SH-SY5Y (cell line): ENCODE measurements at regions not wholly inside any gene's neighbourhood (a gene's known extent, or its start where the extent isn't known, plus 50 kb on each side); places are given as distances from the start of the nearest gene placed in this dataset.

Source experiments
- GATA2 ChIP-seq: IDR thresholded peaks from 2 replicates; pipeline ENCODE4 v1.6.1; 2011; ENCODE audit warnings: mild to moderate bottlenecking, low read depth, low read length
- GATA3 ChIP-seq: IDR thresholded peaks from 2 replicates; pipeline ENCODE4 v1.6.1; 2011; ENCODE audit warnings: low read depth, mild to moderate bottlenecking, low read length, moderate library complexity

DNA sequence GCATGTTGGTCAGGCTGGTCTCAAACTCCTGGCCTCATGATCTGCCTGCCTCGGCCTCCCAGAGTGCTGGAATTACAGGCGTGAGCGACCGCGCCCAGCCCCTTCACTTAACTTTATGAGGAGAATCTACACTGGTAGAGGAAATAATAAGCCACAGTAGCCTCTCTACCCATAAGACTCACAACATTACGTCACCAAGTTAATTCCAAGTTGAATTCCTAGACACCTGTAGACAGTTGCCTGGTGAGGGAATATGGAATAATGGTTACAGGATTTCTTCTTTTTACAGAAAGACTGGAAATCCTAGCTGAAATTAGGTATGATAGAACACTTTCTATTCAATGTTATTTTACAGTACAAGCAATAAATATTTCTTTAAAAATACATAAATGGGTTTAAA is 854.5 kb upstream of the EYS start:
- TF ChIP-seq GATA3 (no peak), GATA2 (no peak)

DNA sequence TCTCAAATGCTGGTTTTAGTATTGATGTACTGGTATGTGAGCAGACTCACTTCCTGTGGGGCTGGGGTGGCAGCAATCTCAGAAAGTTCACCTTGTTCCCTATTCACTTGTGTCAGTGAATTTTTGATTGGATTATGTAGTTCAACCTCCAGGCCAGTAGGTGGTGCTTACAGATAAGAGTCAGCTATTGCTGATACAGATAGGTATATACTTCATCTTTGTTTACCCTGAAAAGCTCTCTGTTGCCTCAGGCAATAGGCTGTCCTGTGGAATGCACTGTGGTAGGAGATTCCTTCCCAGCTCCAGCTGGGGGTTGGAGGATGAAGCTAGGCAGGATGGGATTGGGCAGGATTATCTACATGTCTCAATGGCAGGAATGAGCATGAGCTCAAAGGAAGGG is 851.2 kb upstream of the EYS start:
- TF ChIP-seq GATA3 (no peak), GATA2 (no peak)

DNA sequence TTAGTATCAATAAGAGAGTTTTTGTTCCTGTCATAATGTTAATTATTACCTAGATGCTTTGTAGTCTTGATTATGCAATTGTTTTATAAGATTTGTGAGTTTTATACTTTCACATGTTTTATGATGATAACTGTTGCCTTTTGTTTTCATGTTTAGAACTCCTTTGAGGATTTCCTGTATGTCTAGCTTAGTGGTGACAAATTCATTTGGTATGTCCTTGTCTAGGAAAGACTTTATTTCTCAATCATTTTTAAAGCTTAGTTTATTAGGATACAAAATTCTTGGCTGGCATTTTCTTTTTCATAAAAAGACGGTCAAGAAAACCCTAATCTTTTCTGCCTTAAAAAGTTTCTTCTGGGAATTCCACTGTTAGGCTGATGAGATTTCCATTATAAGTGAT is 849.9 kb upstream of the EYS start:
- no peak for TF ChIP-seq GATA2
- no peak for TF ChIP-seq GATA3

DNA sequence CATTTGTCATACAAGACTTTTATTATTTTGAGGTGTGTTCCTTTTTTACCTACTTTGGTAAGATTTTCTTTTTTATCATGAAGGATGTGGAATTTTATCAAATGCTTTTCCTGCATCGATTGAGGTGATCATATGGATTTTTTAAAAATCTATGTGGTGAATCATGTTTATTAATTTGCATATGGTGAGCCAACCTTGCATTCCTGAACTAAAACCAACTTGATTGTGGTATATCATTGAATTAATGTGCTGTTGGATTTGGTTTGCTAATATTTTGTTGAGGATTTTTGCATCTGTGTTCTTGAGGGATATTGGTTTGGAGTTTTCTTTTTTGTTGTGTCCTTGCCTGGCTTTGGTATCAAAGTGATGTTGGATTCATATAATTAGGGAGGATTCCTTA is 848.1 kb upstream of the EYS start:
- TF ChIP-seq GATA2 = no peak
- no peak for TF ChIP-seq GATA3

- TF ChIP-seq GATA3 = no peak
Observed at GRCh38 chr6:66553441-66553840, 846.4 kb upstream of the EYS start.

GRCh38 chr6:66538551-66539135 is 831.6 kb upstream of the EYS start:
- TF ChIP-seq GATA2 = no peak
- no peak for TF ChIP-seq GATA3

GRCh38 chr6:66533921-66534404 is 826.9 kb upstream of the EYS start:
- TF ChIP-seq GATA2 (no peak), GATA3 (no peak)

DNA sequence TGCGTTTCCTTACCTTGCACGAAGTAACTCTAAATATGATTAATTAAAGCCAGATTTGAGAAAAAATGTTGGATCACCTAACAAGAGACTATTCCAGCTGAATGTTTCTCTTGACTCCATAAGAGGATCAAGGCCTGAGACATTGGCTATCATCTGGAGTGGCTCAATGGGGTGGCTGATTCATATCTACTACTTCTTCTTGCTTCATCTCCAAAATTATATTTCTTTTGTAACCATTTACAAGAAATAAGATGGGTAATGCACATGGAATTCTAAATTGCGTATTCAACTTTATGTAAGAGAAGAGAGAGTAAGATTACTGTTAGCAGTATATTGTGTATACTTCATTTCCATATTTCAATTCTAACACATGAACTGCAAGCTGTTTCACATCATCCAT is 819.0 kb upstream of the EYS start:
- no peak for TF ChIP-seq GATA3
- TF ChIP-seq GATA2 = no peak

DNA sequence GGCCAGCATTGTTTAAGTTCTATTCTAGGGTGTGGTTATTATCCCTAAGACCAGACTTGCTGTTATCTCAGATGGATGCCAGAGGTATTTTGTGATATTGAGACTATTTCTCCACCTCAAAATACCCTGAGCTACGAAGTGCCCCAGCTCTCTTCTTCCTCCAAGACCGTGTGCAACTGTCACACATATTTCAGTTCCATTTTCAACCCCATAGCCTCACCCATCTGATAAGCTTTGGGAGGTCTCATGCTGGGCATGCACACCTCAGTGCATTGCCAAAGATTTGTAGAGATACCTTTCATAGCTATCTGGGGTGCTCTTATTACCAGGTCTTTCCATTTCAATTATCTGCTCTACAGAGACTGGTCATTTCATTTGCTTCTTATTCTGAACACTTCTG is 815.8 kb upstream of the EYS start:
- no peak for TF ChIP-seq GATA2
- no peak for TF ChIP-seq GATA3

DNA sequence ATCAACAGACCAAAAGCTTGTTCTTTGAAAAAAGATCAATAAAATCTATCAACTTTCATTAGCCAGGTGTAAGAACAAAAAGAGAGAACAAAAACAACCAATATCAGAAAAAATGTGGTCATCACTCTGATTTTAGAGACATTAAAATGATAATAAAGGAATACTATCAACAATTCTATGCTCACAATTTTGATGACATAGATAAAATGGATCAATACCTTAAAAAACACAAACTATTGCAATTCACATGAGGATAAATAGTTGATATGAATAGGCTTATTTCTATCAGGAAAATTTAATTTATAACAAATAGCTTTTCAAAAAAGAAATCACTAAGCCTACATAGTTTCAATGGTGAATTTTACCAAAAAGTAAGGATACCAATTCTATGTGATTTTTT is 809.4 kb upstream of the EYS start:
- TF ChIP-seq GATA3 (no peak), GATA2 (no peak)

- TF ChIP-seq GATA3 = no peak
- TF ChIP-seq GATA2 = no peak
Observed at GRCh38 chr6:66508433-66508832, 801.4 kb upstream of the EYS start.

DNA sequence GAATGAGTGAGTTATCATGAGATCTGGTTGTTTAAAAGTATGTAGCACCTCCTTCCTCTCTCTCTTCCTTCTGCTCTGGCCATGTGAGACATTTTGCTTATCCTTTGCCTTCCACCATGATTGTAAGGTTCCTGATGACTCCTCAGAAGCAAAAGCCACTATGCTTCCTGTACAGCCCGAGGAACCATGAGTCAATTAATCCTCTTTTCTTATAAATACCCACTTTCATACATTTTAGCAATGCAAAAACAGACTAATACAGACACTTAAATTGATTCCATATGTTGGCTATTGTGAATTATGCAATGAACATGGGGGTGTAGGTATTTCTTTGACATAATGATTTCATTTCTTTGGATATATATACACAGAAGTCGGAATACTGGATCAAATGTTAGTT is 792.8 kb upstream of the EYS start:
- TF ChIP-seq GATA3 (no peak), GATA2 (no peak)

GRCh38 chr6:66496659-66497058 is 789.6 kb upstream of the EYS start:
- TF ChIP-seq GATA3 (no peak), GATA2 (no peak)

DNA sequence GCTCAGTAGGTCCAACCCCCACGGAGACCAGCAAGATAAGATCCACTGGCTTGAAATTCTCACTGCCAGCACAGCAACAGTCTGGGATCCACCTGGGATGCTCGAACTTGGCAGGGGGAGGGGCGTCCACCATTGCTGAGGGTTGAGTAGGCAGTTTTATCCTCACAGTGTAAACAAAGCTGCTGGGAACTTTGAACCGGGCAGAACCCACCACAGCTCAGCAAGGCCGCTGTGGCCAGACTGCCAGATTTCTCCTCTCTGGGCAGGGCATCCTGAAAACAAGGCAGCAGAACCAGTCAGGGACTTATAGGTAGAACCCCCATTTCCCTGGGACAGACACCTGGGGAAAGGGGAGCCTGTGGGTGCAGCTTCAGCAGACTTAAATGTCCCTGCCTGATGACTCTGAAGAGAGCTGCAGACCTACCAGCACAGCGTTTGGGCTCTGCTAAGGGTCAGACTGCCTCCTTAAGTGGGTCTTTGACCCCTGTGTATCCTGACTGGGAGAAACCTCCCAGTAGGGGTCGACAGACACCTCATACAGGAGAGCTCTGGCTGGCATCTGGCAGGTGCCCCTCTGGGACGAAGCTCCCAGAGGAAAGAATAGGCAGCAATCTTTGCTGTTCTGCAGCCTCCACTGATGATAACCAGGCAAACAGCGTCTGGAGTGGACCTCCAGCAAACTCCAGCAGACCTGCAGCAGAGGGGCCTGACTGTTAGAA is 782.4 kb upstream of the EYS start:
- no peak for TF ChIP-seq GATA3

- TF ChIP-seq GATA2 (no peak), GATA3 (no peak)
Observed at GRCh38 chr6:66481216-66481615, 774.2 kb upstream of the EYS start.

- TF ChIP-seq GATA3 (no peak), GATA2 (no peak)
Observed at GRCh38 chr6:66478705-66479104, 771.7 kb upstream of the EYS start.

DNA sequence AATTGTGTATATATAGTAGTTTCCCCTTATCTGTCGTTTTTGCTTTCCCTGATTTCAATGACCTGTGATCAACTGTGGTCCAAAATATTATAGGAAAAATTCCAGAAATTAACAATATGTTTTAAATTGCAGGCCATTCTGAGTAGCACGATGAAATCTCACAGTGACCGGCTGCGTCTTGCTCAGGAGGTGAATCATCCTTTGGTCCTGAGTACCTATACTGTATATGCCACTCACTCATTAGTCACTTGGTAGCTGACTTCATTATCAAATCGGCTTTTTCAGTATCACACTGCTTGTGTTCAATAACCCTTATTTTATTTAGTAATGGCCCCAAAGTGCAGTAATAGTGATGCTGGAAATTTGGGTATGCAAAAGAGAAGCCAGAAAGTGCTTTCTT is 728.3 kb upstream of the EYS start:
- TF ChIP-seq GATA3 = no peak
- no peak for TF ChIP-seq GATA2
